RWPE2 (cell line): ENCODE measurements at regions not wholly inside any gene's neighbourhood (a gene's known extent, or its start where the extent isn't known, plus 50 kb on each side); places are given as distances from the start of the nearest gene placed in this dataset.
"Not testable (repeated sequence)": the region's sequence is repeated elsewhere in the genome, so short reads cannot be mapped to it uniquely, and the experiment has no call there.

Experiments used
- ATAC-seq: fragments of 200-7000 bp; cut with Tn5 transposase; 3 replicates; pipeline ENCODE4 v1.9.1; 2021; ENCODE audit warnings: low read depth
- DNase-seq: peaks from one replicate; pipeline ENCODE4 v3.0.0-alpha.2; 2020; ENCODE audit warnings: low spot score
- H3K27ac ChIP-seq: fragments of 450-650 bp; 2 replicates; pipeline ENCODE4 v1.5.1; 2017; ENCODE audit warnings: mild to moderate bottlenecking; ENCODE audit not compliant: poor library complexity, severe bottlenecking
- H3K27me3 ChIP-seq: fragments of 250-450 bp; sonication (Bioruptor Pico); 2 replicates; pipeline ENCODE4 v1.5.1; 2021; ENCODE audit warnings: mild to moderate bottlenecking, moderate library complexity; ENCODE audit not compliant: insufficient read depth, poor library complexity, severe bottlenecking
- H3K36me3 ChIP-seq: fragments of 250-450 bp; sonication (Bioruptor Pico); 2 replicates; pipeline ENCODE4 v1.5.1; 2020; ENCODE audit warnings: low read depth, mild to moderate bottlenecking, moderate library complexity
- H3K4me1 ChIP-seq: fragments of 250-450 bp; sonication (Bioruptor Pico); 2 replicates; pipeline ENCODE4 v1.5.1; 2021; ENCODE audit warnings: mild to moderate bottlenecking, moderate library complexity; ENCODE audit not compliant: insufficient read depth, poor library complexity, severe bottlenecking
- H3K4me3 ChIP-seq: fragments of 250-450 bp; sonication (Bioruptor Pico); 2 replicates; pipeline ENCODE4 v1.5.1; 2021; ENCODE audit warnings: mild to moderate bottlenecking, moderate library complexity; ENCODE audit not compliant: severe bottlenecking
- H3K9me3 ChIP-seq: fragments of 250-450 bp; sonication (Bioruptor Pico); 2 replicates; pipeline ENCODE4 v1.5.1; 2021; ENCODE audit warnings: mild to moderate bottlenecking, moderate library complexity; ENCODE audit not compliant: severe bottlenecking
- TF ChIP-seq, protein P1 (sequence below): fragments of 450-650 bp; IDR thresholded peaks from one replicate; pipeline ENCODE4 v1.5.1; 2017; ENCODE audit warnings: mild to moderate bottlenecking, moderate library complexity; ENCODE audit not compliant: poor library complexity, severe bottlenecking

DNA sequence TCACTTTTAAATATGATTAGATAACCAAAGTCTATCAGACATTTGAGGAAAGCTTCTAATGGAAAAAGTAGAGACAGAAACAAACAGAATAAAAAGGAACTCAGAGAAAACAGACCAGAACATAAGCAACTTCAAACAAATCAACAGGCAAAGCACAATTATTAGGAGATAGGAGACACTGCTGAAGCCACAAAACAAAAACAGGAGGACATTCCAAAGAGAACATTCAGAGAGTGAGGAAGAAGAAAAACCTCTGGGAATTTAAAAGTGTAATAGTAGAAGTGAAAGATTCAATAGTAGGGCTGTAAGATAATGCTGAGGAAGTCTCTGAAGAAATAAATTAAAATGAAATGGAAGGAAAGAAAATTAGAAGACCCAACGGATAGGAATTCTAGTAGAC is 83.2 kb upstream of the TBCA start:
- TF ChIP-seq, protein P1, sequence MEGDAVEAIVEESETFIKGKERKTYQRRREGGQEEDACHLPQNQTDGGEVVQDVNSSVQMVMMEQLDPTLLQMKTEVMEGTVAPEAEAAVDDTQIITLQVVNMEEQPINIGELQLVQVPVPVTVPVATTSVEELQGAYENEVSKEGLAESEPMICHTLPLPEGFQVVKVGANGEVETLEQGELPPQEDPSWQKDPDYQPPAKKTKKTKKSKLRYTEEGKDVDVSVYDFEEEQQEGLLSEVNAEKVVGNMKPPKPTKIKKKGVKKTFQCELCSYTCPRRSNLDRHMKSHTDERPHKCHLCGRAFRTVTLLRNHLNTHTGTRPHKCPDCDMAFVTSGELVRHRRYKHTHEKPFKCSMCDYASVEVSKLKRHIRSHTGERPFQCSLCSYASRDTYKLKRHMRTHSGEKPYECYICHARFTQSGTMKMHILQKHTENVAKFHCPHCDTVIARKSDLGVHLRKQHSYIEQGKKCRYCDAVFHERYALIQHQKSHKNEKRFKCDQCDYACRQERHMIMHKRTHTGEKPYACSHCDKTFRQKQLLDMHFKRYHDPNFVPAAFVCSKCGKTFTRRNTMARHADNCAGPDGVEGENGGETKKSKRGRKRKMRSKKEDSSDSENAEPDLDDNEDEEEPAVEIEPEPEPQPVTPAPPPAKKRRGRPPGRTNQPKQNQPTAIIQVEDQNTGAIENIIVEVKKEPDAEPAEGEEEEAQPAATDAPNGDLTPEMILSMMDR = no peak
- no peaks in the 10 kb centered on the region for H3K9me3 ChIP-seq
- ATAC-seq = no peak
- no peak for DNase-seq
- H3K27me3 ChIP-seq = peaks cover 2% of the 10 kb centered on the region
- no peak overlapping the region for H3K27ac ChIP-seq
- no peaks in the 10 kb centered on the region for H3K36me3 ChIP-seq
- H3K4me1 ChIP-seq = no peaks in the 10 kb centered on the region
- no peak overlapping the region for H3K4me3 ChIP-seq

DNA sequence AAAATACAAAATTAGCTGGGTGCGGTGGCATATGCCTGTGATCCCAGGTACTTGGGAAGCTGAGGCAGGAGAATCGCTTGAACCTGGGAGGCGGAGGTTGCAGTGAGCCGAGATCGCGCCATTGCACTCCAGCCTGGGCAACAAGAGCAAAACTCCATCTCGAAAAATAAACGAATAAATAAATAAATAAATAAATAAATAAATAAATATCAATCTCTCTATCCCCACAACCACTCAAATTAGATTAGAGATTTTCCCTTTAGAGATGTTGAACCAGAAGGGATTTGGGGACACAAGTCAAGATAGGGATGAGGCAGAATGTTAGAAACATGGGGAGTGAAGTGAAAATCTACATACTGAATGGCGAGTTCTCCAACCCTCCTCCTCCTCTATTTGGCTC is 82.5 kb upstream of the TBCA start:
- H3K4me1 ChIP-seq, DNase-seq, ATAC-seq, H3K27ac ChIP-seq, H3K4me3 ChIP-seq, H3K9me3 ChIP-seq, H3K27me3 ChIP-seq, H3K36me3 ChIP-seq: not testable (repeated sequence)

DNA sequence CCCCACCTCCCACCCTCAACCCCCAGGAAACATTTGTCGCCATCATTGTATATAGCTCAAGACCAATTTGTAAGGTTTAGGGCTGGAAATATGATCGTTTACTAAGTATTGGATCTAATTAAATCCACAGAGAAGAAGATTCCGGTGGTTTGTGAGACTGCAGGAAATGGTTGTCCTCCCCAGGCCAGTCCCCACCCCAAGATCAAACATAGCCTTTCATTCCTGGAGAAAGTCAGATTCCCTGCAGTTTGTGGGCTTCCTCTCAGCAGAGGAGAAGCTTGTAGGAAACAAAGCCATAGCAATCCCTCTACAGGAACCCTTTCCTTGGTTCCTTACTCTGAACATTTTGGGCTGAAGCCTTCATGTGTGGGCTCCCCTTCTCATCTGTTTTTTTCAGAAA is 79.2 kb upstream of the TBCA start:
- H3K9me3 ChIP-seq = no peaks in the 10 kb centered on the region
- H3K4me1 ChIP-seq = no peaks in the 10 kb centered on the region
- H3K27me3 ChIP-seq = peaks cover 31% of the 10 kb centered on the region
- no peak overlapping the region for H3K4me3 ChIP-seq
- ATAC-seq = no peak
- DNase-seq = no peak
- TF ChIP-seq, protein P1 = no peak
- H3K36me3 ChIP-seq = no peaks in the 10 kb centered on the region
- H3K27ac ChIP-seq = no peak overlapping the region

DNA sequence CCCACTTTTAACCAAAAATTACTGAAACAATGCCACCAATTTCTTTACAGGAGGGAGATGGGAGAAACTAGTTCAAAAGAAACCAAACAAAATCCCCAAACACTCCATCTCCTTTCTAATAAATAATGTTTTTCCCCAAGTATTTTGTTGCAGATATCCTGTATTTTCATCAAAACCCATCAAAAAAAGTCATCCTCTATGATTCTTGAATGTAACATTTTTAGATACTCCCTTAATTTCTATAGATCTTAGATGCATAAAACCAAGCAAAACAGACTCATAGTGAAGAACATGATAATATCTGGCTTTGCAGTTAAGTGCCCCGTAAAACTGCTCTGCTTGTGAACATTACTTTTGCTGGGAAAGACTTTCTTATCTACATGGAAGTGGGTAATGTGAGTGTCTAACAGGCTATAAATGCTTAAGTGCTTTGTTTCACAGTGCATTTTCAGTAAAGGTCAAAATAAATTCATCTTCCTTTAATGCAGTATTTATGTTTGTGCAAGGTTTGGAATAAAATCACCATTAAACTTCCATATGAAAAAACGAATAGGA is 77.3 kb upstream of the TBCA start:
- Histone ChIP-seq H3K27me3 (peaks cover 31% of the 10 kb centered on the region), H3K4me1 (no peaks in the 10 kb centered on the region), H3K4me3 (no peak overlapping the region), H3K36me3 (no peaks in the 10 kb centered on the region), H3K27ac (no peak overlapping the region), H3K9me3 (no peaks in the 10 kb centered on the region)
- DNase-seq (no peak), ATAC-seq (no peak)
- TF ChIP-seq, protein P1 = no peak

DNA sequence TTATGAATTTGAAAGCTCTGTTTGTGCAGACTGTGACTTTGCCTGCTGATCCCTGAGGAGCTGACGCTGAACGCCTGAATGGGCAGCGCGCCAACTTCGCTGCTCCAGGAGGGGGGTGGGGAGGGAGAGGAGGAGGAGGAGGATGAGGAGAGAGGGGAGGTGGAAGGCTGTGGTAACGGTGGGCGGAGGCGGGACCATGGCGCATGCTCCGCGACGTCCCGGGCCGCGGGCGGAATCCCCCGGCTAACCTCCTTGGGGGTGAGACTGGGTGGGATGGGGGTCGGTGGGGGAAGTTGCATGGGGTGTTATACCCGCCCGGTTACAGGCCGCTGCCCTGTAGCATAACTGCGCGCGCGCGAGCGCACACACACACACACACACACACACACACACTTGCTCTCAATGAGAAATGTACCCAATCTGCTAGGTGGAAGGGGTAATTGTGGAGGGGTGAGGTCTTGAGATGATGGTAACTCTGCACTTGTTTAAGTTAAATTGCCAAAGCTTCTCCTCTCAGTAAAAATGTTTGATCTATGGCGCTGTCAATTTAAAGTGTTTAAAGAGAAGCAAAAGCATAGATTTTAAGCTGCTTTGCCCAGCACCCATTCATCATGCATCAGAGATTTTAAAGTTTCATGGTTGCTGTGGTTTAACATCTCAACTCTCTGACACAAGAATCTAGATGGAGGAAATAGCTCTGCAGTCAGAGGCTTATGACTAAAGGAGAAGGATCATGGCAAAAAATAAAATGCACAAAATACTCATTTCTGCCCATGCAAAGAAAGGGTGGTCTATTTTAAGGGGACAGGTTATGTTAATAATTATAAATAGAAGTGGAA is 76.6 kb upstream of the TBCA start:
- no peak for ATAC-seq
- TF ChIP-seq, protein P1 = no peak
- DNase-seq = no peak
- H3K27me3 ChIP-seq = peaks cover 31% of the 10 kb centered on the region
- no peak overlapping the region for H3K27ac ChIP-seq
- no peaks in the 10 kb centered on the region for H3K4me1 ChIP-seq
- H3K4me3 ChIP-seq = no peak overlapping the region
- H3K36me3 ChIP-seq = no peaks in the 10 kb centered on the region
- H3K9me3 ChIP-seq = no peaks in the 10 kb centered on the region
